ENCODE measurements at regions not wholly inside any gene's neighbourhood (a gene's known extent, or its start where the extent isn't known, plus 50 kb on each side); places are given as distances from the start of the nearest gene placed in this dataset.
"Not testable (repeated sequence)": the region's sequence is repeated elsewhere in the genome, so short reads cannot be mapped to it uniquely, and the experiment has no call there.

- no peaks in the 10 kb centered on the region for H3K27me3 ChIP-seq
- DNase-seq (peak in 1 of 4 donors; percentile 50), ATAC-seq (peak; percentile 72)
- H3K36me3 ChIP-seq (replicated peaks in 1 of 2; ENCODE audit: insufficient read depth in 1 of 2, low read depth in 2 of 2): no peaks in the 10 kb centered on the region
- H3K4me1 ChIP-seq: no peaks in the 10 kb centered on the region
- WGBS, 2 donors: 40 to 42% methylated on average over 8 to 30 of the region's 55 CpGs
- H3K27ac ChIP-seq: no peak overlapping the region
- intact Hi-C loops (cut with DNase I): no loop called here
- no peaks in the 10 kb centered on the region for H3K9me3 ChIP-seq
- no peak for TF ChIP-seq POLR2A (IDR thresholded peaks at IDR 0.05)
- peak in 4 of 7 experiments; percentile 41 to 60 (median 44) for TF ChIP-seq CTCF (IDR thresholded peaks at IDR 0.05)
- H3K4me3 ChIP-seq: no peak overlapping the region
Observed at GRCh38 chr7:35971133-35971891, 170.5 kb downstream of the SEPTIN7 start.

- TF ChIP-seq POLR2A (IDR thresholded peaks at IDR 0.05) (no peak), CTCF (IDR thresholded peaks at IDR 0.05) (peak; percentile 60 to 90 (median 85))
- Histone ChIP-seq H3K27ac (no peak overlapping the region), H3K9me3 (no peaks in the 10 kb centered on the region), H3K4me1 (no peaks in the 10 kb centered on the region), H3K27me3 (no peaks in the 10 kb centered on the region), H3K4me3 (no peak overlapping the region), H3K36me3 (replicated peaks in 1 of 2; ENCODE audit: insufficient read depth in 1 of 2, low read depth in 2 of 2) (no peaks in the 10 kb centered on the region)
- WGBS, 2 donors: 0 to 5% methylated on average over 1 of the region's 1 CpG
- intact Hi-C loops (cut with DNase I): no loop called here
- DNase-seq: peak; percentile 50 to 77 (median 58)
- ATAC-seq: peak; percentile 81
Observed at GRCh38 chr7:35975851-35976454, 175.1 kb downstream of the SEPTIN7 start.

DNA sequence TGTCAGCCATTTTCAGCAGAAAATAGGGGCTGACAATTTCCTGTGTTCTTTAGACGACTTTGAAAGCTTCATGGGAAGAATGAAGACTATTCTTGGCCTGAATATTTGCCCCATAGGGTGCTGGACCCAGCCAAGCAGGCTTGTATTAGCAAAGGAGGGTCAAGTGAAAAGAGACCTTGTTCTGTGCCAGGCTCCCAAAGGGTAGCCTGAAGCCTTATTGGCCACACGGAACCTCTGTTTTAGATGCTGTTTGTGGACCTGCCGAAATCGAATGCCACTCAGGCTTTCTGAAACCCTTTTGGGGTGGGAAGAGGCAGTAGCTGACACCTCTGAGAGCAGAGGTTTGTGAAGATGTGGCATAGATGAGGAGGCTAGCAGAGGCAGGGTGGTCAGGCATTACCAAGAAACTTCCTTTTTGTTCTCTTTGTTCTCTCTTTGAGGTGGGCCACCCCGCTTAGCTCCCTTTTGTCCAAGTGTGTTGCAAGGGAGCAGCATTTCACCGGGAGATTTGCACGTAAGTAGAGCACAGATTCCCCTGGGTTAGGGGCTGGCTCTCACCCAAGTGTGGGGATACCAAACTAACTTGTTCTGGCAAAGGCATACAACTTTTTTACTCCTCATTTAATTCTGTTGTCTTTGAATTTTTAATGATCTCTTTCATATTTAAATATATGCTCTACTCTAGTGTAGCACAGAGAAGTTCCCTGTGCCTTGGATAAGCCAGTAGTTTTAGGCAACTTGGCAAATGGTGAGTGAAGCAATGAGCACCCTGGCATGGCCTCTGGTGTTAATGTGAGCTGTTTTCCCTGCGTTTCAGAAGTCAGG, 174.0 kb upstream of the EEPD1 start:
- intact Hi-C loops (cut with DNase I); H3K4me3 ChIP-seq; ATAC-seq; H3K27me3 ChIP-seq; H3K9me3 ChIP-seq; H3K27ac ChIP-seq; H3K36me3 ChIP-seq (replicated peaks in 1 of 2; ENCODE audit: insufficient read depth in 1 of 2, low read depth in 2 of 2); H3K4me1 ChIP-seq: not testable (repeated sequence)
- DNase-seq: peak in 1 of 4 donors; percentile 9
- WGBS, 2 donors: 57 to 60% methylated on average over 8 of the region's 8 CpGs

DNA sequence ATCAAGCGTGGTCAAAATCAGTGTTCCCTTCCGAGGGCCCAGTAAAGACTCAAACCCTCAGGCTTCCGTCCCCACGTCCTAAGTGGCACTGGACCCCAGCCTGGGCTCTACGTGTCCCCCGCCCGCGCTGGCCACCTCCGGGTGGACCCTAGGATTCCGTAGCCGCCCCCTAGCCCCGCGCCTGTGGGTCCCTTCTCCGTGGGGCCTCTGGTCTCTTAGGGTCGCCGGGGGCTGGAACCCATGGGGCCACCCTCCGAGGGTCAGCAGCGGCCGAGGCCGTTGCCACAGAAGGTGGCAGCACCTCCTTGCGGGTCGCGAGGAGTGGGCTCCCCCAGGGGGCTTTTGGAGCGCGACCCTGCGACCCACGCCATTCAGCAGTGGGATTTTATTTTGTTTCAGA, 170.5 kb upstream of the EEPD1 start:
- Histone ChIP-seq H3K4me1 (peaks cover 11% of the 10 kb centered on the region), H3K27me3 (no peaks in the 10 kb centered on the region), H3K4me3 (no peak overlapping the region), H3K36me3 (replicated peaks in 1 of 2; ENCODE audit: insufficient read depth in 1 of 2, low read depth in 2 of 2) (no peaks in the 10 kb centered on the region), H3K27ac (no peak overlapping the region), H3K9me3 (no peaks in the 10 kb centered on the region)
- 73 to 76% methylated on average over 19 to 22 of the region's 27 CpGs for WGBS, 2 donors
- ATAC-seq: no peak
- DNase-seq: no peak
- TF ChIP-seq POLR2A (IDR thresholded peaks at IDR 0.05) (no peak), CTCF (IDR thresholded peaks at IDR 0.05) (no peak)
- intact Hi-C loops (cut with DNase I): loop anchor here (5.0 kb wide), 1 partner anchor 335 kb away; no protein-coding TSS in a partner anchor

GRCh38 chr7:35983626-35984025, 169.4 kb upstream of the EEPD1 start:
- Histone ChIP-seq H3K36me3 (replicated peaks in 1 of 2; ENCODE audit: insufficient read depth in 1 of 2, low read depth in 2 of 2) (no peaks in the 10 kb centered on the region), H3K4me3 (no peak overlapping the region), H3K27ac (no peak overlapping the region), H3K4me1 (peaks cover 20% of the 10 kb centered on the region), H3K27me3 (no peaks in the 10 kb centered on the region), H3K9me3 (no peaks in the 10 kb centered on the region)
- DNase-seq: no peak
- intact Hi-C loops (cut with DNase I): loop anchor here (5.0 kb wide), 1 partner anchor 334 kb away; no protein-coding TSS in a partner anchor
- no peak for ATAC-seq
- TF ChIP-seq CTCF (IDR thresholded peaks at IDR 0.05): no peak
- TF ChIP-seq POLR2A (IDR thresholded peaks at IDR 0.05): no peak
- WGBS, 2 donors: 75 to 78% methylated on average over 5 of the region's 5 CpGs
